ENCODE measurements at regions not wholly inside any gene's neighbourhood (a gene's known extent, or its start where the extent isn't known, plus 50 kb on each side); places are given as distances from the start of the nearest gene placed in this dataset.

- no peak for DNase-seq (ENCODE audit: low spot score)
- H3K4me1 ChIP-seq (ENCODE audit: insufficient read depth, low read length, poor library complexity, severe bottlenecking): no peaks in the 10 kb centered on the region
- no peaks in the 10 kb centered on the region for H3K9me3 ChIP-seq (ENCODE audit: low read depth, low read length, poor library complexity, severe bottlenecking)
- no TSS peak for BruUV-seq (replicated peaks)
- H3K27me3 ChIP-seq (replicated peaks; ENCODE audit: insufficient read depth, low read depth, low read length, poor library complexity): no peaks in the 10 kb centered on the region
- ChIA-PET POLR2A (ENCODE audit: low non-redundant PET) (no interaction called here), CTCF (no interaction called here)
- H3K36me3 ChIP-seq (ENCODE audit: insufficient read depth, low read length, poor library complexity, severe bottlenecking): no peaks in the 10 kb centered on the region
- H3K4me3 ChIP-seq (ENCODE audit: low read depth, low read length, poor library complexity, severe bottlenecking): no peak overlapping the region
- TF ChIP-seq EZH2 (IDR thresholded peaks at IDR 0.05; ENCODE audit: borderline replicate concordance, low read depth, low read length, poor library complexity, severe bottlenecking): no peak
- TF ChIP-seq CTCF (conservative IDR thresholded peaks at IDR 0.05; ENCODE audit: low read depth, low read length): no peak
- no peak overlapping the region for H3K27ac ChIP-seq (ENCODE audit: low read depth, low read length, poor library complexity, severe bottlenecking)
- intact Hi-C loops (cut with micrococcal nuclease; ENCODE audit: unreplicated experiment): no loop called here
Measured at GRCh38 chr11:88420165-88420791, 82.7 kb upstream of the CTSC start.

- TF ChIP-seq CTCF (conservative IDR thresholded peaks at IDR 0.05; ENCODE audit: low read depth, low read length) (no peak), EZH2 (IDR thresholded peaks at IDR 0.05; ENCODE audit: borderline replicate concordance, low read depth, low read length, poor library complexity, severe bottlenecking) (no peak)
- ChIA-PET POLR2A (ENCODE audit: low non-redundant PET) (no interaction called here), CTCF (no interaction called here)
- no peak for DNase-seq (ENCODE audit: low spot score)
- no peak overlapping the region for H3K4me3 ChIP-seq (ENCODE audit: low read depth, low read length, poor library complexity, severe bottlenecking)
- H3K9me3 ChIP-seq (ENCODE audit: low read depth, low read length, poor library complexity, severe bottlenecking): no peaks in the 10 kb centered on the region
- no peaks in the 10 kb centered on the region for H3K27me3 ChIP-seq (replicated peaks; ENCODE audit: insufficient read depth, low read depth, low read length, poor library complexity)
- no TSS peak for BruUV-seq (replicated peaks)
- no peak overlapping the region for H3K27ac ChIP-seq (ENCODE audit: low read depth, low read length, poor library complexity, severe bottlenecking)
- H3K36me3 ChIP-seq (ENCODE audit: insufficient read depth, low read length, poor library complexity, severe bottlenecking): no peaks in the 10 kb centered on the region
- peaks cover 12% of the 10 kb centered on the region for H3K4me1 ChIP-seq (ENCODE audit: insufficient read depth, low read length, poor library complexity, severe bottlenecking)
- intact Hi-C loops (cut with micrococcal nuclease; ENCODE audit: unreplicated experiment): no loop called here
Measured at GRCh38 chr11:88418508-88418907, 81.0 kb upstream of the CTSC start.

- TF ChIP-seq EZH2 (IDR thresholded peaks at IDR 0.05; ENCODE audit: borderline replicate concordance, low read depth, low read length, poor library complexity, severe bottlenecking) (no peak), CTCF (conservative IDR thresholded peaks at IDR 0.05; ENCODE audit: low read depth, low read length) (no peak)
- Histone ChIP-seq H3K9me3 (ENCODE audit: low read depth, low read length, poor library complexity, severe bottlenecking) (no peaks in the 10 kb centered on the region), H3K4me1 (ENCODE audit: insufficient read depth, low read length, poor library complexity, severe bottlenecking) (peaks cover 12% of the 10 kb centered on the region), H3K27me3 (replicated peaks; ENCODE audit: insufficient read depth, low read depth, low read length, poor library complexity) (no peaks in the 10 kb centered on the region), H3K27ac (ENCODE audit: low read depth, low read length, poor library complexity, severe bottlenecking) (no peak overlapping the region), H3K36me3 (ENCODE audit: insufficient read depth, low read length, poor library complexity, severe bottlenecking) (no peaks in the 10 kb centered on the region), H3K4me3 (ENCODE audit: low read depth, low read length, poor library complexity, severe bottlenecking) (no peak overlapping the region)
- BruUV-seq (replicated peaks): no TSS peak
- ChIA-PET CTCF (no interaction called here), POLR2A (ENCODE audit: low non-redundant PET) (no interaction called here)
- intact Hi-C loops (cut with micrococcal nuclease; ENCODE audit: unreplicated experiment): no loop called here
- DNase-seq (ENCODE audit: low spot score): no peak
Measured at GRCh38 chr11:88415495-88415894, 78.0 kb upstream of the CTSC start.
